Osteocyte (in vitro differentiated cells): ENCODE measurements at regions not wholly inside any gene's neighbourhood (a gene's known extent, or its start where the extent isn't known, plus 50 kb on each side); places are given as distances from the start of the nearest gene placed in this dataset.

Experiments used
- DNase-seq: peaks from one replicate; pipeline ENCODE4 v3.0.0; 2021; ENCODE audit warnings: mixed read lengths; ENCODE audit not compliant: unreplicated experiment; ENCODE audit errors: extremely low spot score
- H3K27ac Mint-ChIP-seq: one replicate; pipeline ENCODE4 v1.8.0; 2021; ENCODE audit warnings: mild to moderate bottlenecking, mixed read lengths; ENCODE audit not compliant: unreplicated experiment
- H3K27me3 Mint-ChIP-seq: one replicate; pipeline ENCODE4 v1.8.0; 2021; ENCODE audit warnings: mixed read lengths; ENCODE audit not compliant: unreplicated experiment
- H3K36me3 Mint-ChIP-seq: one replicate; pipeline ENCODE4 v1.8.0; 2021; ENCODE audit warnings: mixed read lengths; ENCODE audit not compliant: unreplicated experiment
- H3K4me1 Mint-ChIP-seq: one replicate; pipeline ENCODE4 v1.8.0; 2021; ENCODE audit warnings: mixed read lengths; ENCODE audit not compliant: unreplicated experiment
- H3K4me3 Mint-ChIP-seq: one replicate; pipeline ENCODE4 v1.8.0; 2021; ENCODE audit warnings: mild to moderate bottlenecking, moderate library complexity, mixed read lengths; ENCODE audit not compliant: unreplicated experiment
- H3K9me3 Mint-ChIP-seq: one replicate; pipeline ENCODE4 v1.8.0; 2021; ENCODE audit warnings: mixed read lengths; ENCODE audit not compliant: unreplicated experiment
- TF ChIP-seq, protein P1 (sequence below): fragments of 200-600 bp; sonication (generic); IDR thresholded peaks from 2 replicates; pipeline ENCODE4 v1.5.0; 2021; ENCODE audit warnings: antibody characterized with exemption, mild to moderate bottlenecking, moderate library complexity

DNA sequence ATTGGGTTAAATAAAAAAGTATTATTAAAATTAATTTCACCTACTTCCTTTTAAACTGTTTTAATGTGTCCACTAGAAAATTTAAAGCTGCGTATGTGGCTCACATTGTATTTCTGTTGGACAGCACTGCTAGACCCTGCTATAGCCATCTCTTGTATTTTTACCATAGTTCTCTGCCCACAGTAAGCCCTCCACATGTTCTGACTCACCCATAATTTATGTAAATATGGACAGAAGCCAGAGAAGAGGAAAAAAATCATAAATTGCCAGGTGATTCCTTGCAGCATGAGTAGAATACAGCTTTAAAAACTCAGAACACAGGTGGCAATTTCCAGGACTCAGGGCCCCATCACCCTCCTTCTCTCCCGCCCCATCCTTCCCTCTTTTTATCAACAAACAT, 142.4 kb upstream of the MEX3C start:
- TF ChIP-seq, protein P1, sequence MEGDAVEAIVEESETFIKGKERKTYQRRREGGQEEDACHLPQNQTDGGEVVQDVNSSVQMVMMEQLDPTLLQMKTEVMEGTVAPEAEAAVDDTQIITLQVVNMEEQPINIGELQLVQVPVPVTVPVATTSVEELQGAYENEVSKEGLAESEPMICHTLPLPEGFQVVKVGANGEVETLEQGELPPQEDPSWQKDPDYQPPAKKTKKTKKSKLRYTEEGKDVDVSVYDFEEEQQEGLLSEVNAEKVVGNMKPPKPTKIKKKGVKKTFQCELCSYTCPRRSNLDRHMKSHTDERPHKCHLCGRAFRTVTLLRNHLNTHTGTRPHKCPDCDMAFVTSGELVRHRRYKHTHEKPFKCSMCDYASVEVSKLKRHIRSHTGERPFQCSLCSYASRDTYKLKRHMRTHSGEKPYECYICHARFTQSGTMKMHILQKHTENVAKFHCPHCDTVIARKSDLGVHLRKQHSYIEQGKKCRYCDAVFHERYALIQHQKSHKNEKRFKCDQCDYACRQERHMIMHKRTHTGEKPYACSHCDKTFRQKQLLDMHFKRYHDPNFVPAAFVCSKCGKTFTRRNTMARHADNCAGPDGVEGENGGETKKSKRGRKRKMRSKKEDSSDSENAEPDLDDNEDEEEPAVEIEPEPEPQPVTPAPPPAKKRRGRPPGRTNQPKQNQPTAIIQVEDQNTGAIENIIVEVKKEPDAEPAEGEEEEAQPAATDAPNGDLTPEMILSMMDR, result no peak
- H3K36me3 Mint-ChIP-seq, result no peaks in the 10 kb centered on the region
- H3K27ac Mint-ChIP-seq, result peak overlapping the region; percentile 5
- no peaks in the 10 kb centered on the region for H3K27me3 Mint-ChIP-seq
- H3K9me3 Mint-ChIP-seq, result peaks cover 6% of the 10 kb centered on the region
- no peak overlapping the region for H3K4me3 Mint-ChIP-seq
- H3K4me1 Mint-ChIP-seq, result peaks cover 41% of the 10 kb centered on the region
- DNase-seq, result no peak

DNA sequence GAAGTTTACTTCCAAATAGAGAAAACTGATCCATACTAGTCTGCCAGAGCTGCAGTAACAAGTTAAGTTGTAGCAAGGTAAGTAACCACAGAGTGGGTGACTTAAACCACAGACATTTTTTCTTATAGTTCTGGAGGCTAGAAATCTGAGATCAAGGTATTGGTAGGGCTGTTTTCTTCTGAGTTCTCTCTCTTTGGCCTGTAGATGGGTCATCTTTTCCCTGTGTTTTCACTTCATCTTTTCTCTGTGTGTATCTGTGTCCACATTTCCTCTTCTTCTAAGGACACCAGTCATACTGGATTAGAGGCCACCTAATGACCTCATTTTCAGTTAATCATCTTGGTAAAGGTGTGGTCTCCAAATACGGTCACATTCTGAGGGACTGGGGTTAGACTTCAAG, 142.9 kb upstream of the MEX3C start:
- Mint-ChIP-seq H3K4me3 (no peak overlapping the region), H3K27ac (no peak overlapping the region), H3K4me1 (peaks cover 41% of the 10 kb centered on the region), H3K36me3 (no peaks in the 10 kb centered on the region), H3K27me3 (no peaks in the 10 kb centered on the region), H3K9me3 (peaks cover 6% of the 10 kb centered on the region)
- TF ChIP-seq, protein P1, result no peak
- no peak for DNase-seq

DNA sequence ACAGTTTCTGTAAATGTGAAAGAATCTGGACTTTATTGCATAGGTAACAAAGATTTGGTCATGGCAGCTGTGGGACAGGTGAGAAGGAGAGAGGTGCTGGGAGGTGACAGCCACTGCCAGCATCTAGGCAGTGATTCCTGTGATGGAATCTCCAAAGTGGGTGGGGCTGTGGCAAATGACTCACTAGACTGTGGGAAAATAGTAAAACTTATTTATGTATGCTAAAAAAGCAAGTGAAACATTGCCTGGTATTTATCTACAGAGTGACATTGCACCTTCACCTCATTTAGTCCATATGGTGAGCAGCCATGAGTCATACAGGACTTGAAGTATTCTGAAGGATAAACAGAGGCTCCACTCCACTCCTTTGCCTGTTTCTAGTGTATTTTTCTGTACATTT, 145.3 kb upstream of the MEX3C start:
- Mint-ChIP-seq H3K27me3 (peaks cover 7% of the 10 kb centered on the region), H3K27ac (no peak overlapping the region), H3K9me3 (peaks cover 6% of the 10 kb centered on the region), H3K36me3 (no peaks in the 10 kb centered on the region), H3K4me1 (peaks cover 26% of the 10 kb centered on the region), H3K4me3 (no peak overlapping the region)
- TF ChIP-seq, protein P1, result no peak
- DNase-seq, result no peak

DNA sequence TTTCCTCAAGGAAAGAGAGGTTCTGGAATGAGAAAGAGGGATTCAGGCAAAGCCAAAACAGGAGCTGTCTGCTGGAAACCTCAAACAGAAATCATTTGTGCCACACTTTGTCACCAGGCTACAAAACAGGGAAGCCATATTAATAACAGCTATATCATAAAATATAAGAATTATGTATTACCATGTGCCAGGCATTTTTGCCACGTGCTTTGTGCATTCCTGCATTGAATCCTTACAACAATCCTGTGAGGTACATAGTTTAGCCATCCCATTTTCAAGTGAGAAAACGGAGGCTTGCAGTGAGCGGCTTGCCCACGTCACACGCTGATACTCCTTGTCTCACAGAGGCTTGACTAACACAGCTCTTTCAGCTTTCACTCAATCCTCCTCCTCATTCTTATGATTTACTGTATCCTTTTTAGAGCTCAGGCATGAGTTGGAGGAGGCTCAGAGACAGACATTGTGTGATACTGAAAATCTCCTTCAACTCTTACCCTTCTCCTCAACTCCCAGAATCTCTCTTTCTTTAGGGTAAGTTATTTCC, 148.4 kb upstream of the MEX3C start:
- H3K27me3 Mint-ChIP-seq, result peaks cover 24% of the 10 kb centered on the region
- no peak overlapping the region for H3K4me3 Mint-ChIP-seq
- no peaks in the 10 kb centered on the region for H3K36me3 Mint-ChIP-seq
- H3K9me3 Mint-ChIP-seq, result peaks cover 6% of the 10 kb centered on the region
- TF ChIP-seq, protein P1, result no peak
- no peak overlapping the region for H3K27ac Mint-ChIP-seq
- H3K4me1 Mint-ChIP-seq, result peaks cover 6% of the 10 kb centered on the region
- DNase-seq, result no peak

DNA sequence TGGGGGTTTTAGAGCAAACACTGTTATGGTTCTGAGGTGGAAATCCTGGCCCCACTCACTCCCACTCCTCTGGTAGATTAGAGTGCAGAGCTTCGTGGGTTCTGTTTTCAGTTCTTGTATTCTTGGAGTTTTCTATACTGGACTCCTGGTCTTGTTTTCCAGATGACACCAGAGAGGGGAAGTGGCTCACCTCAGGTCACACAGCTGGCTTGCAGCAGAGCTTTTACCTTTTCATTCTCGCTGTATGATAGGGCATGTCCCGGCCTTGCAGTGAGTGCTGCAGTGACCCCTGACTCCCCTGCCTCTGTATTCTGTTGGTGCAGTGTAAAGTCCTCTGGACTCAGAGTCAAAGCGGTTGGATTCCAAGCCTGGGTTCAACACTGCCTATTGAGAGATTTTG, 148.9 kb upstream of the MEX3C start:
- no peaks in the 10 kb centered on the region for H3K36me3 Mint-ChIP-seq
- no peak for DNase-seq
- peaks cover 6% of the 10 kb centered on the region for H3K4me1 Mint-ChIP-seq
- H3K4me3 Mint-ChIP-seq, result no peak overlapping the region
- TF ChIP-seq, protein P1, result no peak
- peaks cover 6% of the 10 kb centered on the region for H3K9me3 Mint-ChIP-seq
- no peak overlapping the region for H3K27ac Mint-ChIP-seq
- peaks cover 25% of the 10 kb centered on the region for H3K27me3 Mint-ChIP-seq
